Upper lobe of left lung (tissue), 6 donors: ENCODE measurements at regions not wholly inside any gene's neighbourhood (a gene's known extent, or its start where the extent isn't known, plus 50 kb on each side); places are given as distances from the start of the nearest gene placed in this dataset.
A peak's percentile ranks its signal among the peaks of the same experiment; 100 is the strongest.

ENCODE experiments used
- ATAC-seq, 2 donors: fragments of 200-7000 bp; cut with Tn5 transposase; one replicate each; pipeline ENCODE4 v1.9.1; 2022; ENCODE audit warnings: mild to moderate bottlenecking in 2 of 2, moderate library complexity in 2 of 2; ENCODE audit not compliant: low FRiP score in 2 of 2
- DNase-seq, 2 donors: peaks; one replicate each; pipeline ENCODE4 v3.0.0-alpha.2; 2019 to 2020
- H3K27ac ChIP-seq, 4 donors: fragments of 200-600 bp; sonication (generic); one replicate each; pipeline ENCODE4 v1.5.1; 2016 to 2019
- H3K27me3 ChIP-seq, 4 donors: fragments of 200-600 bp; sonication (generic); one replicate each; pipeline ENCODE4 v1.5.1; 2017 to 2019
- H3K36me3 ChIP-seq, 4 donors: fragments of 200-600 bp; sonication (generic); one replicate each; pipeline ENCODE4 v1.5.1; 2016 to 2019
- H3K4me1 ChIP-seq, 4 donors: fragments of 200-600 bp; sonication (generic); one replicate each; pipeline ENCODE4 v1.5.1; 2018 to 2019
- H3K4me3 ChIP-seq, 4 donors: fragments of 200-600 bp; sonication (generic); one replicate each; pipeline ENCODE4 v1.5.1; 2017 to 2019; ENCODE audit warnings: mild to moderate bottlenecking in 2 of 4, moderate library complexity in 1 of 4
- H3K9me3 ChIP-seq, 4 donors: fragments of 200-600 bp; sonication (generic); one replicate each; pipeline ENCODE4 v1.5.1; 2018 to 2019
- EP300 ChIP-seq, 4 donors: sonication (generic); formaldehyde crosslinking; IDR thresholded peaks; one replicate each; pipeline ENCODE4 v1.5.1; 2017; ENCODE audit warnings: antibody characterized with exemption in 4 of 4, control low read depth in 2 of 4
- POLR2A ChIP-seq, 4 donors: fragments of 450-650 bp; IDR thresholded peaks; one replicate each; pipeline ENCODE4 v1.5.1; 2016 to 2017; ENCODE audit warnings: antibody characterized with exemption in 4 of 4, mild to moderate bottlenecking in 2 of 4
- POLR2AphosphoS5 ChIP-seq, 2 donors: sonication (generic); formaldehyde crosslinking; IDR thresholded peaks; one replicate each; pipeline ENCODE4 v1.5.1; 2017; ENCODE audit warnings: antibody characterized with exemption in 2 of 2
- WGBS, 2 donors: methylation state at CpG; one replicate each; pipeline ENCODE4 v1.1.5; 2017 to 2018; 5-methylcytosine and 5-hydroxymethylcytosine counted together
- TF ChIP-seq, protein P1 (sequence below), 6 experiments: fragments of 450-650 bp in 4 of 6; fragments of 200-600 bp in 2 of 6; sonication (generic) in 2 of 6; IDR thresholded peaks; one replicate each; pipeline ENCODE4 v1.5.1; 2016 to 2019; ENCODE audit warnings: antibody characterized with exemption in 6 of 6
- donor health status: DM: no; HTN: no; CAD: no; lungs with moderate emphysema.
- donor health status: DM: no; HTN: yes; CAD: no; lungs with severe emphysema.

DNA sequence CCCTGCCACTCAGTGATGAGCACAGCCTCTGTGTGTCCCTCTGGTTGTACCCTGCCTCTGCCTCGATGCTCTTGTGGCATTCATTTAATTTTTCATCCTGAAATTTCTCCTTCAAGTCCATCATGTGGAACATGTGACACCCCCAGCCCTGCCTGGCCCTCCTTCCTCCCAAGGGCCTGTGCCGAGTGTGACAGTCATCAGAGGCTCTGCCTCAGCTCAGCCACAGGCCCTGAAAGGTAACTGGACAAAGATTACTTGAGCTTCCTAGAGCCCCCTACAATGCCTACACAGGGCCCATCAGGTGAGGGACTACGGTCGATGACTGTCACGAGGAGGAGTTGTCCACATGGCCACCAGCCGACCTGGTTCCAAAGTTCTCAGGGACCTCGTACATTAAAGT, 75.1 kb downstream of the C1QL2 start:
- no peaks in the 10 kb centered on the region for H3K9me3 ChIP-seq
- H3K4me1 ChIP-seq = no peaks in the 10 kb centered on the region
- no peak for ATAC-seq
- 81 to 85% methylated on average over 7 of the region's 7 CpGs for WGBS, 2 donors
- no peaks in the 10 kb centered on the region for H3K36me3 ChIP-seq
- no peak overlapping the region for H3K4me3 ChIP-seq
- DNase-seq = no peak
- no peaks in the 10 kb centered on the region for H3K27me3 ChIP-seq
- TF ChIP-seq POLR2A (IDR thresholded peaks at IDR 0.05) (no peak), POLR2AphosphoS5 (IDR thresholded peaks at IDR 0.05) (no peak), EP300 (IDR thresholded peaks at IDR 0.05) (no peak)
- TF ChIP-seq, protein P1, sequence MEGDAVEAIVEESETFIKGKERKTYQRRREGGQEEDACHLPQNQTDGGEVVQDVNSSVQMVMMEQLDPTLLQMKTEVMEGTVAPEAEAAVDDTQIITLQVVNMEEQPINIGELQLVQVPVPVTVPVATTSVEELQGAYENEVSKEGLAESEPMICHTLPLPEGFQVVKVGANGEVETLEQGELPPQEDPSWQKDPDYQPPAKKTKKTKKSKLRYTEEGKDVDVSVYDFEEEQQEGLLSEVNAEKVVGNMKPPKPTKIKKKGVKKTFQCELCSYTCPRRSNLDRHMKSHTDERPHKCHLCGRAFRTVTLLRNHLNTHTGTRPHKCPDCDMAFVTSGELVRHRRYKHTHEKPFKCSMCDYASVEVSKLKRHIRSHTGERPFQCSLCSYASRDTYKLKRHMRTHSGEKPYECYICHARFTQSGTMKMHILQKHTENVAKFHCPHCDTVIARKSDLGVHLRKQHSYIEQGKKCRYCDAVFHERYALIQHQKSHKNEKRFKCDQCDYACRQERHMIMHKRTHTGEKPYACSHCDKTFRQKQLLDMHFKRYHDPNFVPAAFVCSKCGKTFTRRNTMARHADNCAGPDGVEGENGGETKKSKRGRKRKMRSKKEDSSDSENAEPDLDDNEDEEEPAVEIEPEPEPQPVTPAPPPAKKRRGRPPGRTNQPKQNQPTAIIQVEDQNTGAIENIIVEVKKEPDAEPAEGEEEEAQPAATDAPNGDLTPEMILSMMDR (IDR thresholded peaks at IDR 0.05) = no peak
- no peak overlapping the region for H3K27ac ChIP-seq

DNA sequence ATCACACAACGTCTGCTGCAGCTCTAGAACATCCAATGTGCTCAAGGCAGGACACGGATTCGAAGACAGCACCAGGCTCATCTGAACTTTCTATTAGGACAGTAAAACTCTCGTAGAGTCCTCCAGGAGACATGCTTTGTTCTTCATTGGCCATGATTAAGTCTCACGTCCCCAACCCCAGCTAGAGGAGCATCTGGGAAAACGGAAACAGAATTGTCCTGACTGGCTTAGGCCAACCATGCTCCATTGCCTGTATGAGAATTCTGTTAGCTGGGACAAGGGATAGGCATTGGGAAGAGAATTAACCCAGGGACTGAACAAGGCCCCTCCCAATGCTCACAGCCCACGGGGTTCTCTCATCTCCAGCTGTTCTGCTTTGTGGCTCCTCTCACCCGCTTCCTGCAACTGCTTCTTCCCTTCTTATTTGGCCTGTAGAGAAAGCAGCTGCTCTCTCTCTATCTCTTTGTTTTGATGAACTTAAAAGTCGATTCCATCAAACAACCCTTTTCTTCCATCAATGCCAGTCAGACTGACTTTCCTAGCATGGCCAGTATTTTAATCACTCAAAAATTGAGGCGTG, 75.6 kb downstream of the C1QL2 start:
- DNase-seq (no peak), ATAC-seq (no peak)
- Histone ChIP-seq H3K36me3 (no peaks in the 10 kb centered on the region), H3K4me1 (no peaks in the 10 kb centered on the region), H3K4me3 (no peak overlapping the region), H3K27ac (no peak overlapping the region), H3K9me3 (no peaks in the 10 kb centered on the region), H3K27me3 (no peaks in the 10 kb centered on the region)
- 75 to 76% methylated on average over 9 to 10 of the region's 10 CpGs for WGBS, 2 donors
- TF ChIP-seq, protein P1 (IDR thresholded peaks at IDR 0.05) = no peak

DNA sequence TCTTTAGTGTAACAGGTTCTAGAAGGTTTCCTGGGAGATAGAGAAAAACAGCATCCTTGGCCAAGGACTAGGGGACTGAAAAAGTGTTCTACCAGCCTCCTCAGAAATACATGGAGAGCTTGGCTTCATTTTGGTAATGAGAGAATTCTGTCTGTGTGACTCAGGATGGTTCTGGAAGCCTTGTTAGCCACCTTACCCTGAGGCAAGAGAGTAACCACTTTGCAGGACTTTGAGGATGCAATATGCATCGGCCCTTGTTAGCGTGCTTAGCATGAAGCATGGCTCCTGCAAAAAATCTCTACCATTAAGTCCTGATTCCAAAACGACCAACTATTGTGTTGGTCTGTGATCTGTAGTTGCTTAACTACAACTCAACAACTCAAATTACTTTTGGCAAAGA, 79.8 kb downstream of the C1QL2 start:
- ATAC-seq = no peak
- Histone ChIP-seq H3K4me3 (no peak overlapping the region), H3K36me3 (no peaks in the 10 kb centered on the region), H3K9me3 (no peaks in the 10 kb centered on the region), H3K27ac (no peak overlapping the region), H3K4me1 (no peaks in the 10 kb centered on the region), H3K27me3 (no peaks in the 10 kb centered on the region)
- TF ChIP-seq, protein P1 (IDR thresholded peaks at IDR 0.05) = no peak
- no peak for TF ChIP-seq POLR2AphosphoS5 (IDR thresholded peaks at IDR 0.05)
- TF ChIP-seq POLR2A (IDR thresholded peaks at IDR 0.05) = no peak
- no peak for TF ChIP-seq EP300 (IDR thresholded peaks at IDR 0.05)
- WGBS, 2 donors = 76 to 84% methylated on average over 3 of the region's 3 CpGs
- DNase-seq = no peak

DNA sequence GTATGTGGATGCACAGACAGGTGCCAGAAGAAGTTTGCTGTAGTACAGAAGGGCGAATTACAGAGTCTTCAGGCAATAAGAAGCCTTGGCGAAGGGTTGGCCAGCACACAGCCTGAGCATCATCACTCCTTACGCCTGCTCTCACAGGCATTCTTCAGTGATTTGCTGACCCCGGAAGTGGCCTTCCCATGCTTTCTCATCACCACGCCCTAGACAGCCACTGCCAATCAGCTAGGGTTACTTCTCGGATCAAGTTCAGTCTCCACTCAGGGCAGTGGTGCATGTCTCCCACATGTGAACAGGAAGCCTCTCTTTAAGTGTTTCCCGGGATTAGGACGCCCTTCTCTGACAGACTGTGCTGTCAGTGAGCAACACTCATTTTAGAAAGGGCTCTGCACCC, 81.8 kb downstream of the C1QL2 start:
- DNase-seq (no peak), ATAC-seq (peak in 1 of 2 donors; percentile 9)
- H3K4me1 ChIP-seq = no peaks in the 10 kb centered on the region
- WGBS, 2 donors = 79 to 81% methylated on average over 7 to 8 of the region's 8 CpGs
- no peak for TF ChIP-seq EP300 (IDR thresholded peaks at IDR 0.05)
- TF ChIP-seq, protein P1 (IDR thresholded peaks at IDR 0.05) = no peak
- TF ChIP-seq POLR2AphosphoS5 (IDR thresholded peaks at IDR 0.05) = no peak
- no peak for TF ChIP-seq POLR2A (IDR thresholded peaks at IDR 0.05)
- no peaks in the 10 kb centered on the region for H3K27me3 ChIP-seq
- no peak overlapping the region for H3K27ac ChIP-seq
- H3K9me3 ChIP-seq = no peaks in the 10 kb centered on the region
- H3K4me3 ChIP-seq = no peak overlapping the region
- no peaks in the 10 kb centered on the region for H3K36me3 ChIP-seq

DNA sequence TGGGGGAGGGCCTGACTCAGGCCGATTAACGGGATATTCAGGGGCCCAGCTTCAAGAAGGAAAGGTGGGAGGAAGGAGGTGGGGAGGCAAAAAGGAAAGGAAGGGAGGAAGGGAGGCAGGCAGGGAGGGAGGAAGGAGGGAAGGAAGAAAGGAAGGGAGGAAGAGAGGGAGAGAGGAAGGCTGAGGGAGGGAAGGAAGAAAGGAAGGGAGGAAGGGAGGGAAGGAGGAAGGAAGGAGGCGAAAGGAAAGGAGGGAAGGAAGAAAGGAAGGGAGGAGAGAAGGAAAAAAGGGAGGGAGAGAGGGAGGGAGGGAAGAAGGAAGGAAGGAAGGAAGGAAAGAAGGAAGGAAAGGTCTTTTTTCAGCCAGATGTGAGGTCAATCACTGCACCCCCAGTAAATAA, 85.3 kb downstream of the C1QL2 start:
- no peaks in the 10 kb centered on the region for H3K9me3 ChIP-seq
- DNase-seq (no peak), ATAC-seq (no peak)
- no peaks in the 10 kb centered on the region for H3K36me3 ChIP-seq
- H3K4me1 ChIP-seq = no peaks in the 10 kb centered on the region
- no peaks in the 10 kb centered on the region for H3K27me3 ChIP-seq
- TF ChIP-seq, protein P1 (IDR thresholded peaks at IDR 0.05) = no peak
- TF ChIP-seq POLR2A (IDR thresholded peaks at IDR 0.05) = no peak
- no peak for TF ChIP-seq EP300 (IDR thresholded peaks at IDR 0.05)
- TF ChIP-seq POLR2AphosphoS5 (IDR thresholded peaks at IDR 0.05) = no peak
- H3K27ac ChIP-seq = no peak overlapping the region
- 37 to 39% methylated on average over 3 of the region's 3 CpGs for WGBS, 2 donors
- H3K4me3 ChIP-seq = no peak overlapping the region
